ENCODE measurements at regions not wholly inside any gene's neighbourhood (a gene's known extent, or its start where the extent isn't known, plus 50 kb on each side); places are given as distances from the start of the nearest gene placed in this dataset.

DNA sequence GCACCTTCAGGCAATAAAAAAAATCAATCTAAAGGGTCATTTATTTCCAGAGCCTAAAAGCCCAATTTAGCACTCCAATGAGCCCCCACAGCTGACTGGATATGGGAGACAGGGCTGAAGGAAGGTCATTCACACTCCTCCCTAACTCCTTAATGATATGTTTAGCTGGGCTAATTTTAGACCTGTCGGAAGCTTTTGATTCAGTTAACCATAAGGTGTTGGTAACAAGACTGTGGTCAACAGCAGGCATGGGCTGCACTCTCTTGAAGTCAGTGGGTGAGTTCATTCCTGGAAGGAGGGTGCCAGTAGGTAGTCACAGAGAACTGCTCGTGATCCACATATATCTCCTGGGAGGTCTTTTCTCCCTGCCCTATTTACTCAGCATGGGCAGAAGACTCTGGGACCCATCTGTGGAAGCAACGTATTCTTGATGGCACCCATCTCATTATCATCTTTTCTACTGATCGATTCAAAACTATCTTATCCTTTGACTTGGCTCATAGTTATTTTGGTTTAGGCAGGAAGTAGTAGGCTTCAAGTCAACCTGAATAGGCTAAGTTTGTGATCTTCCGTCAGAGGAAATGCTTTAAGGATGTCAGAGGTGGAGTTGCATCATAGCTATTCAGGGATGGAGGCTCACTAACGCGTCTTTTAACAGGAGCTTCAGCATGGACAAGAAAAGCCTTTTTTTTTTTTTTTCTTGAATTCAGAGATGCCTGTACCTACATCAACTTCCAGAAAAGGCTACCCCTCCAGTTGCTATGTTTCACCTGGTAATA is 367.7 kb upstream of the SLC30A5 start:
- DNase-seq, result no peak

DNA sequence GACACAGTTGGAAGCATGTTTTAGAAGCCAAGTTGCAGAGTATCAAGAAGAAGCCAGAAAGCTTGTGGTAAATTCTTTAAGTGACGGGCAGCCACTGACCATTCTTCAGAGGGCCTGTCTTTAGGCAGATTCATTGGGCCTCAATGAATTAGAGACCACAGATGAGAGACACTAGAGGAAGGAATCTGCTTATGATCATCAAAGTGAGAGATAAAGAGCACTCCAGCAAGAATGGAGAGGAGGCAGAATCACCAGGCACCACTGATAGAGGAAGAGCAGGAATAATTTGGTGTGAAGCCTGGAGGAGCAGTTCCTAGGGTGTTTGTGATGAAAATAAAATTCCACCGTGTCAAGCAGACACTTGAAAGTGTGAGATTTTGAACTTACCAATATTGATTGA is 365.9 kb upstream of the SLC30A5 start:
- DNase-seq, result no peak

DNA sequence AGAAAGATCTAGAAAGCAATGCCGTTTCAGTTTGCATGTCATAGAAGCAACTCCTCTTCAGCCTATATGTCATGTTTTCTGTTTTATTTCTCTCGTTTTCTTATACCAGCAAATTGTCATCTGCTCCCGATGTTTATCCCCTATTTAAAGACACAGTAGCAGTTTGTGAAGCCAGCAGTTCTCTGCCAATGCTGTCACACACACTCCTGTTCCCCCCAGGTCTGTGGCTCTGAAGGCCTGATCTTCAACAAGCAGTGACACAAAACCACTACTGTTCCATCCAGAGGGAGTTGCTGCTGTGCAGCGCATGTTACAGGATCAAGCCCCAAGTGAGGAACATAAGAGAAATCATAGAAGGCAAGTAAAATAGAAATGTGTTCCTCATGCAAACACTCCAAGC is 364.1 kb upstream of the SLC30A5 start:
- DNase-seq, result no peak

DNA sequence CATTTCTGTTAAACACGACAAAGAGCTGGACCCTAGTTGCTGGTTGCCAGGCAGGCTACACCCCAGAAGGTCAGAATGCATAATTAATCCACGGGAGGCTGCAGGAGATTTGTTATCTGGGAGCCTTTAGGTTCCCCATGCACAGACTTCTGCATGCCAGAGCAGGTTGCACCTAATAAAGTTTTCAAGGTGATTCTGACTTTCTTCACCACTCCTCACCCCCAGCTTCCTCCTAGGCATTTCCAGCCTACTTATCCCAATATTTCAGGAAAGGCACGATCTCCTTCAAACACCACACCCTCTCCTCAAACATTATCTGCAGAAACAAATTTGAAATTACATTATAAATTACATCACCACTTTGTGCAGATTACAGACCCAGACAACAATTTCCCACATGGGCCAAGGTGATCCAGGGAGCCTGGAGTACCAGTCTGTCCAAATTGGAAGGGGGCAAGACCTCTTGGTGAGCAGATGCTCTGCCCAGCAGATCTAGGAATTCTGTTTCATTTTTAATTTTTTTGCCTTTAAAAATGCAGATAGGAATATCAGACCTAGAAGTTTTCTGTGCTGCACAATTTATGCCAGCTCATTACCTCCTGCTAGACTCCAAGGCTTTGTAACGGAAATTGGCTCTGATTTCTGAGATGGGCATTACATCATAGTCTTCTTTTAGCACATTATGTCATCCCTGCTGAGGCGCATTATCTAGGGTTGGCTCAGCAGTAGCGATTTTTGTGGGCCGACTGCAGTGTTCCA is 363.4 kb upstream of the SLC30A5 start:
- DNase-seq, result no peak

DNA sequence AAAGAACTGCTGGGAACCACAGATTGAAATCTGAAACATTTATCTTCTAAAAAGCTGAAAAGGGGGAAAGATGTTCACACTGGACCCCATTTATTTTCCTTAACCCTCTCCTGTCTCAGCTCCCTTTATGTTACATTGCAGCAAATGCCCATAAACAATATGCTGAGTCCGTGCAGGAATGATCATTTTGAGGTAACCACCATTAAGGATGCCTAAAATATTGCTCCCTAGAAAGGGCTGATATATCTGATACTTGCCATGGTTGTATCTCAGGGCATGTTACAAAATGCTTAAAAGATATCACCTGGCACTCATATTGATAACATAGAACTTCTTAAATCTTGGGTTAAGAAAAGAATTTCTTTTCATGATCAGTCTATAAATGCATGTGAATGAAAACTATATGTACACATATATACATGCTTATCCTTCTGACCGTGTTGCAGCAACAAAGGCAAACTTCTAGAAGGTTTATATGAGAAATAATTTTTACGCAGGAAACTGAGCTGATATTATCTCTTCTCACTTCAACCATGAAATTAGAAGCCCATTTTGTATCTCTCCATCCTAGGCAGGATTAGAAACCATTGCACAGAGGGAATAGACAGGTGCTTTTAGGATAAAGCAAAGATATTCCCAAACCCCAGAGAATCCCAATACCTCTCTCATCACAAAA is 362.7 kb upstream of the SLC30A5 start:
- DNase-seq, result no peak

DNA sequence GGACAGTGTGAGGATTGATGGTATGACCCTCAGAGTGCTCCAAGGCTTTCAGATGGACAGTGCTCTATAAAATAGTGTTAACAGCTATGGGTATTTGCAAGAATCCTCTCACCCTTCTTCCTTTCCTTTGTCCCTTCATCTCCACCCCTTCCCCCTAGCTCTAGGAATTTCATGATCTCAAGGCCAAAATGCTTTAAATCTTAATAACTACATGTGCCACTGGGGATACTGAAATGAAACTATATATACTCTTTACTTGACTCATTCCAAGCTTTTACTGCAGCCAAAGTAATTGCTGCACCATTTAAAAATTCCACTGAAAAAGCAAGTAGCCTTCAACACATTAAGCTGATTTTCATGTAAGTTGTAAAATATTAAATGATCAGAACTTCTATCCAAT is 361.6 kb upstream of the SLC30A5 start:
- DNase-seq, result no peak

DNA sequence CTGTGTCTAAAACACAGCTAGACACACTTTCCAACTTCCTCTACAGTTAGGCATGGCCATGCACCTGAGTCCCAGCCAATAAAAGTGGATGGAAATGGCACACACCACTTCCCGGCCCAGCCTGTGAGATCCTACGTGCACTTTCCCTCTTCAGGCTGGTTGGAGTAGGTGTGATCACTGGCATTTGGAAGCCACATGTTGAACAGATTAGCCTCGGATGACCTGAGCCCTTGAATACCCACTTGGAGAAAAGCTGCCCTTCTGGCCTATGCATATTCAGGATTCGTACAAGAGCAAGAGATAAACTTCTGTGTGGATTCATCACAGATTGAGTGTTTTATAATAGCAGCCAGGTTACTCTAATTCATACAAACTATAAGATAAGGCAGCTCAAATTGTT is 359.0 kb upstream of the SLC30A5 start:
- no peak for DNase-seq

DNA sequence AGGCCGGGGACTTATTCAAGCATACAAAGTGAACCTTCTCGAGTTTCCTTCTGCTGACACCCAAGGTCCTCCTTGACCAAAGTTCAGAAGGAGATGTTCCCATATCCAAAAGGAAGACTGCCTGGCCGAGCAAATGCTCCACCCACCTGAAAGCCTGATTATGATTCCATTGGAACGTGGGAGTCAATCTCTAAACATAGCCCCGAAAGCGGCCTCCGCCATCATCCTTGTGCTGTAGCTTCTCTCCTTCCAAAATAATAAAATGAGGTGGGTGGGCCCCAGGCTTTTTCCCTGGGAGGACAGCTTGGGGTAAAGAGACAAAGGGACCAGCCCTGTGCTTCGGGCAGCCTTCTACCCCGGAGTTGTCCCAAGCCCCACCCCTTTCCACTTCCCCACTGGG is 355.6 kb upstream of the SLC30A5 start:
- no peak for DNase-seq

DNA sequence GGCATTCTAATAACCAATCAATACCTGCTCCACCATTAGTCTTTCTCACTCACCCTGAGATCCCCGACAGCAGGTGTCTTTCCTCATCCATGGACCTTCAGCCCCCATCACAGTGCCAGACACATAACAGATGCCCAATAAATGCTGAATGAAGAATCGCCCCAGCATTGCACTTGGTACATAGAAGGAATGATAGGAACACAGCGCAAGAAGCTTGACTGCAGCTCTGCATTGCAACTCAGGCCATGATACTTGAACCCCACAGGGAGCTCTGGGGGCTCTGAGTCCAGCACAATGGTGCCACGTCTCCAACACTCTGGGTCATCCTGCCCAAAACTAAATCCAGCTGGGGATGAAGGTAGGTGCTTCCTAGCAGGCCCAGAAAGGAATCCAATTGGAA is 355.0 kb upstream of the SLC30A5 start:
- DNase-seq, result no peak

DNA sequence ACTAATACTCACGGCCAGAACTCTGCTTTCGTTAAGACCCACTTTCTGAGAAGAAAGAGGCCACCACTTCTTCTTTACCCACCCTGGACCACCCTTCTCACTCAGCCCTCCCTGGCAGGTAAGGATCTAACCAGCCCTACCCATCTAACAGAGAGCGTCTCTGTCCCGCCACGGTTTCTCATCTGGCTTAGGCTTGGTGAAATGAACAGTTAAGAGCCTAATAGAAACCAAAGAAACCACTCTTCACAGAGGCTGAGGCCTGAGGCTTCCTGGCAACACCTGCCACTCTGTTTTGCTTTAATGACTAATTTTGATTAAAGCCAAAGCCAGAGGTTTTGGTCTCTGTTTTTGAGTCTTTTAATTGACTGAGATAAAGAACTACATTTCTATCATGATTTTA is 354.1 kb upstream of the SLC30A5 start:
- DNase-seq, result no peak

DNA sequence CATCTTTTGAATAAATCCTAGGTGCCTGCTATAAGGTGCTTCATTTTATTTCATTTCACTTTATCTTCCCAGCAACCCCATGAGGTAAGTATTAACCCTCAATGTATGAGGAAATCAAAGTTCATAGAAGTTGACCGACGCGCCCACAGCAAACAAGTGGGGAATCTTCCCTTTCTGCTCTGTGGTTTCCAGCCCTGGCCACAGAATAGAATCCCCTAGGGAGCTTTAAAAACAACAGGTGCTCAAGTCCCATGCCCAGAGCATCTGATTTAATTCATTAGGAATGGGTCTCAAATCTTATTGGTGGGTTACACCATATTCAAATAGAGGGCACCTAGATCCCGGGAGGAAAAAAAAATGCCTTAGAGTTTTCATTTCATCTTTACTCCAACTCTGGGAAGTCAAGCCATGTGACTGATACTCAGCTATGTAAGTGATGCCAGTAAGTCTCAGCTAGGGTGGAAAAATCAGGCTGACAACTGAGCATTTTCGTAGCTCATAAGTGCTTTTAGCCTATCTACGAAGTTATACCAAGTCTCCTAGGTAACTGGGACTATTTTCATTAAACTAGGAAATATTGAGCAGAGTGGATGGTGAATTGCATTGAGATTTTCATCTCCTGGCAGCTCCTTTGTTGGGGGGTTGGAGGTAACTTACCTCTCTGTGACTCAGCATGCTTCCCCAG is 353.4 kb upstream of the SLC30A5 start:
- DNase-seq, result no peak

DNA sequence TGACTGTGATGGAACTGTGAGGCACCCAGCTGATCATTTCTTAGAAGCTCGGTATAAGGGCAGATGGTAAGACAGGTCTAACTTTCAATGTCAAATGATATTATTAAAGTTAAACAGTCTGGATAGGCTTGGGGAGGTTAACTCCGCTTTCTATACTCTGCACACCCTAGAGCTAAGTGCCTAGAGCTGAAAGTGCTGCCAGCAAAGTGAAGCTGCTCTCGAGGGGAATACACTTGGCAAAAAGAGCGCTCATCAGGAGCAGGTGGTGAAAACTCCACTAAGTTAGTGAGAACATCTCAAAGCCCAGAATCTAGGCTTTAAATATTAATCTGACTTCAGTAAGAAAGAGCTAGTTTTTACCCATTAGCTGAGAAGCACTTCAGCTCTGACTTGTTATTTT is 349.6 kb upstream of the SLC30A5 start:
- no peak for DNase-seq

DNA sequence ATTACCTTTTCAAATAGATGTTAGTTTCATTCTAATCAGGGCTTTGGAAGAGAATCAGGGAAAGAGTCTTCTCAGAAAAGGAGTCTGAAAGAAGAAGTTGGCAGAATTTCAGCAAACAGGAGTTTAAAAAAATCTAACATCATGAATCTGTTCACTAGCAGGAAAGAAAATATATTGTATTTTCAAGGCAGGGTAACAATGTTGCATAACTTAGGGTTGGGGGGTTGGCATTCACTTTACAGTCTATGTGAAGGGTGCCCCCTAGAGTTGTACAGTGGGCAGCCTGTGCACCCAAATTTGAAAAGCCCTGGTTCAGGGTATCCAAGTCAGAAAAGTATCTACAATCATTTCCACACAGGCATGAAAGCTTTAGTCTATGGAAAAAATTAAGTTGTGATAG is 348.4 kb upstream of the SLC30A5 start:
- DNase-seq, result no peak

DNA sequence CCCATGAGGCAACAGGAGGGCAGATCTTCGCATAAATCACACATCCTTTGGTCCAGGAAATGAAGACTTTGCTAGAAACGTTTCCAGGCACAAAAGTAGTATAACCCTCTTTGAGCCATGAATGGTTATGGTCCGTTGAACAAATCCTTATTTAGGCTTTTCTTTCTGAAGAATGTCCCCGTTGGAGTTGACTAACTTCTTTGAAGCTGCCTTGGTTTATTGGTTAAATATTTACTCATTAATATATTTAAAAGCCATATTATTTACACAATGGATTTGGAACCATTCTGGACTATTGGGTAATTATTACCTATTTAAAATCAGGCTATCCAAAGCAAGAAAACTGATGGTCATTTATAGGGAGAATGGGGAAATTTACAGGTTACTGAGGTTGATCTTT is 347.6 kb upstream of the SLC30A5 start:
- no peak for DNase-seq

DNA sequence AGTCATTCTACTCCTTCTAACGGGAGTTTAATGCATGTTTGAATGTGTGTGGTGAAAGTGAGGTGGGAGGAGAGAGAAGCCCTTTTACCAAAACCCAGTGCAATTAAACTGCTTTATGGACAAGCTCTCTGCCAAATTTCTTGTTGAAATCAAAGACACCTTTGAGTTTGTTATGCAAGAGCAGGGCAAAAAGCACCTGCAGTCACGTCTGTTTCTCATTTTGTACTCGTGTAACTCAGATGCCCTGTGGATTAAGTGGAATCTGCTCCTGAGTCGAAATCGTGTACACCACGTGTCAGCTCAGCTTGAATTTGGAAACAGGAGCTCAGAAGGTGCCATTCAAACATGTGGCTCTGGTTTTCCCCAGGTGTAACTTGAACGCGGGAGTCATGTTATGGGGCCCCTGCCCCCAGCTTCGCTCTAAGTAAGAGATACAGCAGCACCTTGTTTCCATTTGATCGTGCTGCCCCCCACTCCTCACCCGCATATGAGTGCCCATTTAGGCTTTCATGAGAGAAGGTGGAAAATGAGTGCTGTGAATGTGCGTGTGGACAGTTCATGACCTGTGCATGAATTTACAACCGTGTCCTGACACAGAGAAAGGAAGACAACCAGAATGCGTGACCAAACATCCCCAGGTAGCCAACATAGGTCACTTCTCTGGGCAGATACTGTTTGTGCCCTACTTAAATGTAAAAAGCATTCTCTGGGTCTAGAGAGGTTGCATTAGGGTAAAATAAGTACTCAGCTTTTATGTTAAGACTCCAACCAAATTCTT is 347.0 kb upstream of the SLC30A5 start:
- DNase-seq, result no peak

DNA sequence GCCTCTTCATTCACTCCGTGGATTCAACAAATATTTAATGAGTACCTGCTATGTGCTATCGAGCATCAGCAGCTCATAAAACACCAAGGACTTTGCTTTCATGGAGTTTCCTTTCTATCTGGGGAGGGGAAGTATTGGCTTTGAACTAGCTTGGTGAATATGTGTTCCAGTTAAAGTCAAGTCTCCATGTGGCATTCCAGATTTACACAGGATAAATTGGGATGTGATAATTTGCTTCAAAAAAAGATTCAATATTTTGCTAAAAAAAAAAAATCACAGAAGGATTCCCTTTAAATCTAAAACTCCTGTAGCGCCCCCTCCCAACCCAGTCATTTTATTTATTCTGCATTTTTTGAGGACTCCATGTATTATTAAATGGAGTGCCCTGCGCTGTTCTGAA is 346.3 kb upstream of the SLC30A5 start:
- no peak for DNase-seq

DNA sequence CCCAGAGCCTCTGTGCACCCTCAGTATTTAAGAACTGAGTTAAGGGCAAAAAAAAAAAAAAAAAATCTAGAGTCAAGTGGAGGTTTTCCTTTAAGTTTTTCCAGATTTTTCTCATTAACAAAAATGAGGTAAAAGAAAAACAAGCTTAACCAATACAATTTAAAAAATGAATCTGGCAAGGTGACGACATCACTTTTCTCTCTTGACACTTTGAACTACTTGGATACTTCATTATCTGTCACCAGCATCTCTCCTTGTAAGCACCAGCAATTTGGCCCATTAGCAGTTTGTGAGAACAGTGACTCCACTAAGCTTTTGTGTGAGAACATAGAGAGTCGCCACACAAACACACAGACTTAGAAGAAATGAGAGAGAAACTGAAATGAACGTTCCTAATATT is 345.7 kb upstream of the SLC30A5 start:
- DNase-seq, result no peak

DNA sequence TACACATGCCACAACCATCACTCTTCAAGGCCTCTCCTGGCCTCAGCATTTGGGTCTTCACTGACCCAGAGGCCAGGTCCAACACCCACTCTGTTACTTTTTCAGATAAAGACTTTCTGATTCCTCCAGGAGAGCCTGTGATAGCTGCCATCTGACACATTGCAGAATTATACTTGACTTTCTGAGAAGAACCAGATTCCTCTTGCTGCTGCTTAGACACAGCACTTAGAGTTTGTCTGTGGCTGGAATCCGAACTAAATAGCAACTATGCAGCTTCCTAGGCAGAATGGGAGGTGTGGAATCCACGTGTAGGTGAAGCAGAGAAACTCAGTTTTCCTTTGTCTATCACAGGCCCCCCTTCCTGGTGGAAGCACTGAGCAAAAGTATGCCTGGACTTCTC is 344.7 kb upstream of the SLC30A5 start:
- no peak for DNase-seq

DNA sequence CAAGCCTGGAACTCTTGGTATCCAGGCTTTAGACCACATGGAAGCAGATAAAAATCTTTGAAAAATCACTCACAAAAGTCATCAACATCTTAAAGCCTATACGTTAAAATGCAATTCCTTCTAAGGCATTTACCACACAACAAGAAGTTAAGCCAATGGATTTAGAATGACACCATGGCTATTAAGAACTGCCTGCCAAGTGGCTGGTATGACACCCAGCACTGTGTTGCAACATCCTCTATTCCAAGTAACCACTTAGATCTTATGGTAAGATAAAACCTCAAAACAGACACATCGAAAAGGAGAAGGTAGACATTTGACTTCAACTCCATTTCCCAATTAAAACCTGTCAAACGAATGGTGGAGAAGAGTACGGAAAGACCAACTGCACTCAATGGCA is 344.2 kb upstream of the SLC30A5 start:
- peak; percentile 15 to 26 for DNase-seq

DNA sequence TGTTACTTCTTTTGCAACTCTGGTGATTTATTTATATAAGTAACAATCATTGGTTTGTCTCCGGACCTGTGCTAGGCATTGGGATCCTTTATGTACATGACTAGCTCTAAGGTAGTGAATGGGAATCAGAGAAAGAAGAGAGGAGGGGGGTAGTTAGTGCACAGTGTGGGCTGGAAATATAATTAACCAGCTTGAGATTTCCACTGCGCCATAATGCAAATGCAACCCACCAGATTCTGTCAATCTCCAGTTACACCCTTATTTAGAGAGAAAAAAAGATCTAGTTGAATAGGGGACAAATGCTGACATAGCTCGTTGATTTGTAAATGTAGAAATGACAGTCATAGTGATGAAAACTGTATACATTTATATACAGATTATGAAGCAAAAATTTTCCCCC is 342.2 kb upstream of the SLC30A5 start:
- no peak for DNase-seq

DNA sequence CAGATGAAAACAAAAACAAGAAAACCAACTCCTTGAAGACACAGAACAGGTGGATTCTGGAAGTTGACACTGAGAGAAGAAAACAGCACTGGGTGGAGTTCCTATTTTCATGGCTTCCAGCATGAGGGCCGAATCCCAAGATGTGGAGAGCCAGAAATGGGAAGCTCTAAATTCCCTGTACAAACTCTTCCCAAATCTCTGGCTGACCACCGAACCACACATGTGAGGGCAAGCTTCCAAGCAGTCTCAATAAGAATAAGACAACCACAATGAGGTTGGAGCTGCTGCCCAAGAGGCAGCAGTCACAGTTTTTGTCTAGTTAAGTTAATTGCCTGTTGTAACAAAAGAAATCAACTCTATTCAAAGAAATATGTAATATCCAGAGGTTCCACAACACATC is 339.3 kb upstream of the SLC30A5 start:
- DNase-seq, result no peak

DNA sequence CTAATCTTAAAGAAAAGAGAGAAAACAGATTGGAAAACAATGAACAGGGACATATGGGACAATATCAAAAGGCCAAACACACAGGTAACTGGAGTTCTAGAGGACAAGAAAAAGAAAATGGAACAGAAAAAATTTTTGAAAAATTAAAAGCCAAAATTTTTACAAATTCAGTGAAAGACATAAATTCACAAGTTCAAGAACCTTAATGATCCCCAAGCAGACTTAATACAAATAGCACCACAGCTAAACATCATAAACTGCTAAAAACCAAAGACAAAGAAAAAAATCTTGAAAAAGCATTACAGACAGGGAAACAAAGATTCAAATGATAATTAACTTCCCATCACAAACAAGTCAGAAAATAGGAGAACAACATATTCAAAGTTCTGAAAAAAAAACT is 338.5 kb upstream of the SLC30A5 start:
- no peak for DNase-seq

DNA sequence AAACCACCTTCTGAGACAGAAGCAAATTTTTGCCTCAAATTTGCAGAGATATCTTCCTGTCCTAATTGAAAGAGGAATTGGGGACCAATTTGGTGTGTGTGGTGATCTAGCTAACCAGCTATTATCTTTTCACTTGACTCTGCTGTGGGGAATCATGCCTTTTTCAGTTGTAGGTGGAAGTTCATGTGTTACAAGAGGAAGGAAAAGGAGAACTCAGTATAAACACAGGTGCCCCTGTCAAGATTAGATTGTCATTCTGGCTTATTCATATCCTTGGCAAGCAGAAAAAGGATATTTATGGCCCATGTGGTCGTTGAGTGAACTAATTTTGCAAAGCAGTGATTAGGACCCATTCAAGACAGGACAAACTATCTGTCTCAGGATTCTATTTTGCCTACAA is 336.8 kb upstream of the SLC30A5 start:
- DNase-seq, result no peak
